ENCODE measurements at regions not wholly inside any gene's neighbourhood (a gene's known extent, or its start where the extent isn't known, plus 50 kb on each side); places are given as distances from the start of the nearest gene placed in this dataset.

GRCh38 chr20:56173438-56173837 lies 75.1 kb upstream of the MC3R start:
- no peaks in the 10 kb centered on the region for H3K9me2 ChIP-seq (replicated peaks; ENCODE audit: insufficient read depth)
- no peaks in the 10 kb centered on the region for H3K79me2 ChIP-seq
- H3K4me1 ChIP-seq (ENCODE audit: insufficient read depth): no peaks in the 10 kb centered on the region
- no peaks in the 10 kb centered on the region for H3K27me3 ChIP-seq
- H3K36me3 ChIP-seq (replicated peaks; ENCODE audit: insufficient read depth, low read depth): no peaks in the 10 kb centered on the region
- no peaks in the 10 kb centered on the region for H4K20me1 ChIP-seq (ENCODE audit: insufficient read depth, poor library complexity, severe bottlenecking)
- no peak overlapping the region for H3K27ac ChIP-seq
- DNase-seq (ENCODE audit: low spot score): no peak
- no peak overlapping the region for H3K4me3 ChIP-seq
- no peak overlapping the region for H3K4me2 ChIP-seq
- 79% methylated on average over 5 of the region's 5 CpGs for WGBS (ENCODE audit: low lambda C conversion rate, missing lambda C conversion rate)
- no peaks in the 10 kb centered on the region for H3K9me3 ChIP-seq (ENCODE audit: low read depth)
- TF ChIP-seq EZH2phosphoT487 (IDR thresholded peaks at IDR 0.05; ENCODE audit: low read depth, severe bottlenecking, unreplicated experiment) (no peak), CTCF (IDR thresholded peaks at IDR 0.05; ENCODE audit: poor library complexity) (no peak), EZH2 (IDR thresholded peaks at IDR 0.05; ENCODE audit: borderline replicate concordance) (no peak)
- no peak overlapping the region for H2AFZ ChIP-seq

GRCh38 chr20:56174416-56174815 lies 74.1 kb upstream of the MC3R start:
- Histone ChIP-seq H3K27ac (no peak overlapping the region), H3K27me3 (no peaks in the 10 kb centered on the region), H3K9me3 (ENCODE audit: low read depth) (no peaks in the 10 kb centered on the region), H4K20me1 (ENCODE audit: insufficient read depth, poor library complexity, severe bottlenecking) (no peaks in the 10 kb centered on the region), H3K36me3 (replicated peaks; ENCODE audit: insufficient read depth, low read depth) (no peaks in the 10 kb centered on the region), H2AFZ (no peak overlapping the region), H3K4me1 (ENCODE audit: insufficient read depth) (no peaks in the 10 kb centered on the region), H3K79me2 (no peaks in the 10 kb centered on the region), H3K9me2 (replicated peaks; ENCODE audit: insufficient read depth) (no peaks in the 10 kb centered on the region), H3K4me3 (no peak overlapping the region), H3K4me2 (no peak overlapping the region)
- no peak for DNase-seq (ENCODE audit: low spot score)
- WGBS (ENCODE audit: low lambda C conversion rate, missing lambda C conversion rate): 52% methylated on average over 3 of the region's 3 CpGs
- TF ChIP-seq CTCF (IDR thresholded peaks at IDR 0.05; ENCODE audit: poor library complexity): no peak
- TF ChIP-seq EZH2phosphoT487 (IDR thresholded peaks at IDR 0.05; ENCODE audit: low read depth, severe bottlenecking, unreplicated experiment): no peak
- TF ChIP-seq EZH2 (IDR thresholded peaks at IDR 0.05; ENCODE audit: borderline replicate concordance): no peak

GRCh38 chr20:56175884-56176283 lies 72.6 kb upstream of the MC3R start:
- Histone ChIP-seq H3K9me2 (replicated peaks; ENCODE audit: insufficient read depth) (no peaks in the 10 kb centered on the region), H3K79me2 (no peaks in the 10 kb centered on the region), H3K36me3 (replicated peaks; ENCODE audit: insufficient read depth, low read depth) (no peaks in the 10 kb centered on the region), H4K20me1 (ENCODE audit: insufficient read depth, poor library complexity, severe bottlenecking) (no peaks in the 10 kb centered on the region), H3K27ac (no peak overlapping the region), H3K9me3 (ENCODE audit: low read depth) (no peaks in the 10 kb centered on the region), H3K27me3 (no peaks in the 10 kb centered on the region), H2AFZ (no peak overlapping the region), H3K4me1 (ENCODE audit: insufficient read depth) (no peaks in the 10 kb centered on the region), H3K4me2 (no peak overlapping the region), H3K4me3 (no peak overlapping the region)
- DNase-seq (ENCODE audit: low spot score): no peak
- WGBS (ENCODE audit: low lambda C conversion rate, missing lambda C conversion rate): 68% methylated on average over 3 of the region's 3 CpGs
- no peak for TF ChIP-seq CTCF (IDR thresholded peaks at IDR 0.05; ENCODE audit: poor library complexity)
- no peak for TF ChIP-seq EZH2phosphoT487 (IDR thresholded peaks at IDR 0.05; ENCODE audit: low read depth, severe bottlenecking, unreplicated experiment)
- no peak for TF ChIP-seq EZH2 (IDR thresholded peaks at IDR 0.05; ENCODE audit: borderline replicate concordance)

GRCh38 chr20:56178219-56178618 lies 70.3 kb upstream of the MC3R start:
- no peak overlapping the region for H2AFZ ChIP-seq
- H3K4me1 ChIP-seq (ENCODE audit: insufficient read depth): no peaks in the 10 kb centered on the region
- no peaks in the 10 kb centered on the region for H3K27me3 ChIP-seq
- H4K20me1 ChIP-seq (ENCODE audit: insufficient read depth, poor library complexity, severe bottlenecking): no peaks in the 10 kb centered on the region
- no peaks in the 10 kb centered on the region for H3K36me3 ChIP-seq (replicated peaks; ENCODE audit: insufficient read depth, low read depth)
- H3K4me2 ChIP-seq: no peak overlapping the region
- DNase-seq (ENCODE audit: low spot score): no peak
- no peak overlapping the region for H3K4me3 ChIP-seq
- H3K9me2 ChIP-seq (replicated peaks; ENCODE audit: insufficient read depth): no peaks in the 10 kb centered on the region
- H3K79me2 ChIP-seq: no peaks in the 10 kb centered on the region
- no peaks in the 10 kb centered on the region for H3K9me3 ChIP-seq (ENCODE audit: low read depth)
- no peak for TF ChIP-seq CTCF (IDR thresholded peaks at IDR 0.05; ENCODE audit: poor library complexity)
- TF ChIP-seq EZH2phosphoT487 (IDR thresholded peaks at IDR 0.05; ENCODE audit: low read depth, severe bottlenecking, unreplicated experiment): no peak
- TF ChIP-seq EZH2 (IDR thresholded peaks at IDR 0.05; ENCODE audit: borderline replicate concordance): no peak
- WGBS (ENCODE audit: low lambda C conversion rate, missing lambda C conversion rate): 69% methylated on average over 6 of the region's 6 CpGs
- no peak overlapping the region for H3K27ac ChIP-seq

All from hepatocyte (in vitro differentiated cells).